ENCODE measurements at regions not wholly inside any gene's neighbourhood (a gene's known extent, or its start where the extent isn't known, plus 50 kb on each side); places are given as distances from the start of the nearest gene placed in this dataset.

- TF ChIP-seq POLR2A (IDR thresholded peaks at IDR 0.05; ENCODE audit: low read depth, low read length): no peak
- TF ChIP-seq POLR2AphosphoS5 (IDR thresholded peaks at IDR 0.05; ENCODE audit: low read depth, low read length): no peak
- no peak for TF ChIP-seq TAF1 (IDR thresholded peaks at IDR 0.05; ENCODE audit: low read depth, low read length)
- TF ChIP-seq PAX5 (IDR thresholded peaks at IDR 0.05; ENCODE audit: insufficient read depth, low read length, severe bottlenecking): no peak
- no peak for TF ChIP-seq POU2F2 (IDR thresholded peaks at IDR 0.05; ENCODE audit: low read depth, low read length)
Observed at GRCh38 chr1:43008115-43009060, 49.7 kb upstream of the SLC2A1 start.
